ENCODE measurements at regions not wholly inside any gene's neighbourhood (a gene's known extent, or its start where the extent isn't known, plus 50 kb on each side); places are given as distances from the start of the nearest gene placed in this dataset.

- TF ChIP-seq CTCF (IDR thresholded peaks at IDR 0.05; ENCODE audit: low read depth, low read length): no peak
- no peak overlapping the region for H3K4me3 ChIP-seq (replicated peaks in 1 of 2; ENCODE audit: low read depth in 2 of 2, low read length in 2 of 2)
- no peak for DNase-seq (ENCODE audit: low read depth in 2 of 2)
Observed at GRCh38 chr5:152701305-152701949, 296.3 kb upstream of the NMUR2 start.

GRCh38 chr5:152704286-152704685, 299.2 kb upstream of the NMUR2 start:
- DNase-seq (ENCODE audit: low read depth in 2 of 2): no peak
- TF ChIP-seq CTCF (IDR thresholded peaks at IDR 0.05; ENCODE audit: low read depth, low read length): no peak

GRCh38 chr5:152711801-152712388, 306.8 kb upstream of the NMUR2 start:
- H3K4me3 ChIP-seq (replicated peaks in 1 of 2; ENCODE audit: low read depth in 2 of 2, low read length in 2 of 2): no peak overlapping the region
- TF ChIP-seq CTCF (IDR thresholded peaks at IDR 0.05; ENCODE audit: low read depth, low read length): no peak
- no peak for DNase-seq (ENCODE audit: low read depth in 2 of 2)

More at GRCh38 chr5:152704286-152704685, 299.2 kb upstream of the NMUR2 start:
- no peak overlapping the region for H3K4me3 ChIP-seq (replicated peaks in 1 of 2; ENCODE audit: low read depth in 2 of 2, low read length in 2 of 2)

- DNase-seq (ENCODE audit: low read depth in 2 of 2): no peak
- no peak for TF ChIP-seq CTCF (IDR thresholded peaks at IDR 0.05; ENCODE audit: low read depth, low read length)
- no peak overlapping the region for H3K4me3 ChIP-seq (replicated peaks in 1 of 2; ENCODE audit: low read depth in 2 of 2, low read length in 2 of 2)
Observed at GRCh38 chr5:152717393-152717792, 312.3 kb upstream of the NMUR2 start.

GRCh38 chr5:152723482-152723881, 318.4 kb upstream of the NMUR2 start:
- H3K4me3 ChIP-seq (replicated peaks in 1 of 2; ENCODE audit: low read depth in 2 of 2, low read length in 2 of 2): no peak overlapping the region
- no peak for DNase-seq (ENCODE audit: low read depth in 2 of 2)
- no peak for TF ChIP-seq CTCF (IDR thresholded peaks at IDR 0.05; ENCODE audit: low read depth, low read length)

- DNase-seq (ENCODE audit: low read depth in 2 of 2): no peak
Observed at GRCh38 chr5:152730176-152730575, 325.1 kb upstream of the NMUR2 start.

More at GRCh38 chr5:152730176-152730575, 325.1 kb upstream of the NMUR2 start:
- no peak overlapping the region for H3K4me3 ChIP-seq (replicated peaks in 1 of 2; ENCODE audit: low read depth in 2 of 2, low read length in 2 of 2)
- TF ChIP-seq CTCF (IDR thresholded peaks at IDR 0.05; ENCODE audit: low read depth, low read length): no peak
